SHP77 (cell line): ENCODE measurements at regions not wholly inside any gene's neighbourhood (a gene's known extent, or its start where the extent isn't known, plus 50 kb on each side); places are given as distances from the start of the nearest gene placed in this dataset.
"Not testable (repeated sequence)": the region's sequence is repeated elsewhere in the genome, so short reads cannot be mapped to it uniquely, and the experiment has no call there.

ENCODE experiments used
- DNase-seq, 2 experiments: peaks; one replicate each; lab custom pipeline; 2025; lab: John Stamatoyannopoulos, UW

DNA sequence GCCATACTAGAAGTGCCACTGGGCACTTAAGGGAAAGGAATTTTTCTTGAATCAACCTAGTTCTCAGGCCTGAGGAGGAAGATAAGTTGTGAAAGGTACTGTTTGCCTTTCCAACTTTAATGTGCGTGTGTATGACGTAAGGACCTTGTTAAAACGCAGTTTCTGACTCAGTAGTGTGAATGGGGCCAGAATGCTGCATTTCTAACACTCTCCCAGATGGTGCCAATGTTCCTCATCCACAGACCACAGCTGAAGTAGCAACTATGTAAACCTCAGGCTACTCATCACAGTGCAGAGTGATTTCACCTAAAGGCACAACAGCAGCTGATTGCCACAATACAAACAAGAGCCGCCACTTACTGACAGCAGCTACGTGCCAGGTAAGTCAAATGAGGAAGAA, 103.6 kb downstream of the OTOL1 start:
- DNase-seq = peak; percentile 40 to 71

- no peak for DNase-seq
Observed at GRCh38 chr3:161602475-161602874, 105.9 kb downstream of the OTOL1 start.

- no peak for DNase-seq
Observed at GRCh38 chr3:161602918-161603317, 106.3 kb downstream of the OTOL1 start.

DNA sequence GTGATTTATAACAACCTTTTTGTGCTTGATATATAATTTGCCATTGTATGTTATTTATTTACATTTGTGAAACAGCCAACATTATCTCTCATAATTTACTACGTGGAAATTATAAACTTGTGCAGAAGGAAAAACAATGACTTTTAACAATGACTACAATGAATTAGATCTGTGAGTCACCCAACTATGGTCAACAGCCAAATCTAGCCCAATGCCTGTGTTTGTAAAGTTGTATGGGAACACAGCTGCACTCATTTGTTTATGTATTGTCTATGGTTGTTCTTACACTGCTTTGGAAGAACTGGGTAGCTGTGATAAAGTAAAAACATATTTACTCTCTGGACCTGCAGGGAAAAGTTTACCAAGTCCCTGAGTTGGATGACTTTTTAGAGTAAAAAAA, 110.4 kb downstream of the OTOL1 start:
- DNase-seq = no peak

- DNase-seq = no peak
Observed at GRCh38 chr3:161619351-161619750, 122.7 kb downstream of the OTOL1 start.

- no peak for DNase-seq
Observed at GRCh38 chr3:161630794-161631193, 134.2 kb downstream of the OTOL1 start.

GRCh38 chr3:161631536-161631935, 134.9 kb downstream of the OTOL1 start:
- DNase-seq = no peak

GRCh38 chr3:161637559-161637958, 141.0 kb downstream of the OTOL1 start:
- no peak for DNase-seq

DNA sequence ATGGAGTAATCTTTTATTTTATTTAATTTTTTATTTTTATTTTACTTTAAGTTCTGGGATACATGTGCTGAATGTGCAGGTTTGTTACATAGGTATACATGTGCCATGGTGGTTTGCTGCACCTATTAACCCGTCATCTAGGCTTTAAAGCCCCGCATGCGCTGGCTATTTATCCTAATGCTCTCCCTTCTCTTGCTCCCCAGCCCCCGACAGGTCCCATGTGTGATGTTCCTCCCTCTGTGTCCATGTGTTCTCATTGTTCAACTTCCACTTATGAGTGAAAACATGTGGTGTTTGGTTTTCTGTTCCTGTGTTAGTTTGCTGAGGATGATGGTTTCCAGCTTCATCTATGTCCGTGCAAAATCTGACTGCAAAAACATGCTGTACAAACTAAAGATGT, 142.5 kb downstream of the OTOL1 start:
- DNase-seq = not testable (repeated sequence)

DNA sequence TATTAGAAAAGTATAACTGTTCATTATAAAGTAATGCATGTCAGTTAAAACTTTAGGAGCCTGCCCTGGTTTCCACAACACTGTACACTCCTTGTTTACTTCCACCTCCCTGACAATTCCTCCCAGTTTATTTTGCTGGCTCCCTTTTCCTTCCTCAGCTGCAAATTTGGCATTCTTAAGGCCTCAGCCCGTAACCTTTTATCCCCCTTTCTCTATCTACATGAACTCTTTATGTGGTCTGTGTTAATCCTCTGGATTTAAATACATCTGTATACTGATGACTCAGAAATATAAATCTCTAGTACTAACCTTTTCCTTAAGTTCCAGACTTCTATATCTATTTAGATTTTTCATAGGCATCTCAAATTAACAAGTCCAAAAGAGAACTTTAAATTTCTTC, 143.6 kb downstream of the OTOL1 start:
- no peak for DNase-seq

- DNase-seq = no peak
Observed at GRCh38 chr3:161641287-161641686, 144.7 kb downstream of the OTOL1 start.

GRCh38 chr3:161644891-161645635, 148.5 kb downstream of the OTOL1 start:
- DNase-seq = no peak

- no peak for DNase-seq
Observed at GRCh38 chr3:161647936-161648470, 151.4 kb downstream of the OTOL1 start.

GRCh38 chr3:161649900-161650484, 153.4 kb downstream of the OTOL1 start:
- no peak for DNase-seq

GRCh38 chr3:161657786-161658185, 161.2 kb downstream of the OTOL1 start:
- no peak for DNase-seq

DNA sequence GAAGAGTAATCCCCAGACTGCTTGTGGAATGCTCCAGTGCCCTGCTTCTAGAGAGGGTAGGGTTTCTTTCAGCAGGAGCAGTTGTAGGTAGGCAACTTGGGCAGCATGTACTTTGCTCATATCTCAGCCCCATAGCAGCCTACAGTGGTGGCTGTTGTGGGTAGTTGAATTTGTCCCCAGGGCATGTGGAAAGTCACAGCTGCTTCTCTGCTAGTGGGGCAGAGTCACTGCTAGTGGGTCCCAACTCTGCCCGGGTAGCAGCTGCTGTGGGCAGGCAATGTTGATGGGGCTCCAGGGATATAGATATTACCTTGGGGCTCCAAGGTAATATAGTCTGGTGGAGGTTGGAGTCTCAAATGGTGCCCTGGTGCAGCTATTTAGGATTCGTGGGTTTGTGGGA, 174.5 kb downstream of the OTOL1 start:
- DNase-seq = no peak

DNA sequence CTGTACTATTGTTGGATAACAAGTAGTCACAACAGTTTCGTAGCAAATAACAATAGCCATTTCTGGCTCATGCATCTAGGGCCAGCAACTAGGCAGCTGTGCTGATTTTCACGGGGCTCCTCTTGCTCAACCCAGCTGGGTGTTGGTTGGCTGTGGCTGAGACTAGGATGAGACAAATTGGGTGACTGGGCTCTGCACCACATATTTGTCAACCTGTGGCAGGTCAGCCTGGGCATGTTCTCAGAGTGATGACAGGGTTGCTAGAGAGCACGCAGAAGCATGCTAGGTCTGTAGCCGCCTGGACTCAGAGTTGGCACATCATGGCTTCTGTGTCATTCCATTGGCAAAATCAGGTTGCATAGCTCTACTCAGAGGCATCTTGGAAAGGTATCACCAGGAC, 175.9 kb downstream of the OTOL1 start:
- DNase-seq = no peak

GRCh38 chr3:161673866-161674265, 177.3 kb downstream of the OTOL1 start:
- DNase-seq = no peak

GRCh38 chr3:161674402-161674801, 177.8 kb downstream of the OTOL1 start:
- DNase-seq = no peak

DNA sequence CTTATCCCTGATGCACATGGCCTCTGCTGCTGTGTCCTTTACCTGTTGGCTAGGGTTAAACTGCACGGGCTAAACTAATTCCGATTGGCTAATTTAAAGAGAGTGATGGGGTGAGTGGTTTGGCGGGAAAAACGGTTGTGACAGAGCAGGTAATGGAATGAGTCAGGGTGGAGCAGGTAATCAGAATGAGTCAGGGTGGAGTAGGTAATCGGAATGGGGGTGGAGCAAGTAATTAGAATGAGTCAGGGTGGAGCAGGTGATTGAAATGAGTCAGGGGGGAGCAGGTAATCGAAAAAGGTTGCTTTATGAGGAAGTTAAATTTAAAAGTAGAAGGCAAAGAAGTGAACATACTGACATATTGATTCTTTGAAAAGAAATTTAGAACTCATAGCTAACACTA, 185.2 kb downstream of the OTOL1 start:
- DNase-seq = not testable (repeated sequence)

DNA sequence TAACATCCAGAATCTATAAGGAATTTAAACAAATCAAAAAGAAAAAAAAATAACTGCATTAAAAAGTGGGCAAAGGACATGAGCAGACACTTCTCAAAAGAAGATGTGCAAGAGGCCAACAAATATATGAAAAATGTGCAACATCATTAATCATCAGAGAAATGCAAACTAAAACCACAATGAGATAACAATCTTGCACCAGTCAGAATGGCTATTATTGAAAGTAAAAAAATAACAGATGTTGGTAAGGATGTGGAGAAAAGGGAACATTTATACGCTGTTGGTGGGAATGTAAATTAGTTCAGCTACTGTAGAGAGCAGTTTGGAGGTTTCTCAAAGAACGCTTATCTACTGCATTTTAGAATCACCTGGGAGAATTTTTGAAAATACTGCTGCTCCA, 186.1 kb downstream of the OTOL1 start:
- no peak for DNase-seq

GRCh38 chr3:161689584-161690298, 193.1 kb downstream of the OTOL1 start:
- DNase-seq = no peak

- no peak for DNase-seq
Observed at GRCh38 chr3:161690299-161690620, 193.7 kb downstream of the OTOL1 start.
